D721Med (cell line): ENCODE measurements at regions not wholly inside any gene's neighbourhood (a gene's known extent, or its start where the extent isn't known, plus 50 kb on each side); places are given as distances from the start of the nearest gene placed in this dataset.
"Not testable (repeated sequence)": the region's sequence is repeated elsewhere in the genome, so short reads cannot be mapped to it uniquely, and the experiment has no call there.

Experiments
- DNase-seq: peaks from one replicate; pipeline ENCODE4 v3.0.0; 2011; ENCODE audit warnings: low spot score; ENCODE audit not compliant: insufficient read length
- FAIRE-seq: peaks from 2 replicates; lab custom pipeline; 2011; peaks lifted over from hg19 to GRCh38; lab: Jason Lieb, UNC
- CTCF ChIP-seq: IDR thresholded peaks from 2 replicates; pipeline ENCODE4 v1.5.1; 2012; ENCODE audit warnings: mild to moderate bottlenecking, control low read depth; ENCODE audit not compliant: insufficient read depth; ENCODE audit errors: missing control alignments

GRCh38 chr1:168490306-168490705, 53.5 kb downstream of the XCL2 start:
- DNase-seq (no peak), FAIRE-seq (peak; percentile 58)
- no peak for TF ChIP-seq CTCF

- FAIRE-seq: no peak
- no peak for DNase-seq
- TF ChIP-seq CTCF: no peak
Measured at GRCh38 chr1:168488138-168488537, 55.7 kb downstream of the XCL2 start.

DNA sequence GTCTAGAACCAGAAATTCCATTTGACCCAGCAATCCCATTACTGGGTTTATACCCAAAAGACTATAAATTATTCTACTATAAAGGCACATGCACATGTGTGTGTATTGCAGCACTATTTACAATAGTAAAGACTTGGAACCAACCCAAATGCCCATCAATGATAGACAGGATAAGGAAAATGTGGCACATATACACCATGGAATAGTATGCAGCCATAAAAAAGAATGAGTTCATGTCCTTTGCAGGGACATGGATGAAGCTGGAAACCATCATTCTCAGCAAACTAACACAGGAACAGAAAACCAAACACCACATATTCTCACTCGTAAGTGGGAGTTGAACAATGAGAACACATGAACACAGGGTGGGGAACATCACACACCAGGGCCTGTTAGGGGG, 57.0 kb downstream of the XCL2 start:
- not testable (repeated sequence) for FAIRE-seq, DNase-seq

DNA sequence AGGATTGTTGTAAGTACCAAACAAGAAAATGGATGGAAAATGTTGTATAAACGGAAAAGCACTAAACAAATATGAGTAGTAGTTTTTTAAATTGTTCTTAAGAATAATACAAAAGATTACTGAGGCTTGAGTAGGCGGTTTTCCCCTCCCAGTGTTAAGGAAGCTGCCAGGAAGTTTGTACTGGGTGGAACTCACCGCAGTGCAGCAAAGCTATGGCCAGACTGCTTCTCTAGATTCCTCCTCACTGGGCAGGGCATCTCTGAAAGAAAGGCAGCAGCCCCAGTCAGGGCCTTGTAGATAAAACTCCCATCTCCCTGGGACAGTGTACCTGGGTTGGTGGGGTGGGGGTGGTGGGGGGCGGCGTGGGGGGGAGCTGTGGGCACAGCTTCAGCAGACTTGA, 58.7 kb downstream of the XCL2 start:
- no peak for TF ChIP-seq CTCF
- FAIRE-seq (no peak), DNase-seq (no peak)

GRCh38 chr1:168484083-168484482, 59.7 kb downstream of the XCL2 start:
- no peak for TF ChIP-seq CTCF
- FAIRE-seq: no peak
- no peak for DNase-seq

DNA sequence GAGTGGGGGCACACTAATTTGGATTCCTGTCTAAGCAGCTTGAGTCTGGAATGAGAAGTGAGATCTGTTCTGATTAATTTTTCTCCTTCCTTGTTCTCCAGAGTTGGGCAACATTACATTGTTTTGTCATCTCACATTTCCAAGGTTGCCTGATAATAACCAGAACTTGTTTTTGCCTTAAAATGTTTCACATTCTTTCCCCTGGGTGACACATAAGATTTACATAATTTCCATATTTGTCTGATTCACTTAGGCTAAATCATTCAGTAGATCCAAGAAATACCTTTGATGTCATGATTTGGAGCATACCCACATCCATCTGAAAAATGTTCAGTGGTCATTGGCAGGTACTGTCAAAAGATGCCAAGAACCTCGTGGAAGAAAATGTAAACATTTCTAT, 60.3 kb downstream of the XCL2 start:
- DNase-seq: no peak
- no peak for FAIRE-seq
- no peak for TF ChIP-seq CTCF

DNA sequence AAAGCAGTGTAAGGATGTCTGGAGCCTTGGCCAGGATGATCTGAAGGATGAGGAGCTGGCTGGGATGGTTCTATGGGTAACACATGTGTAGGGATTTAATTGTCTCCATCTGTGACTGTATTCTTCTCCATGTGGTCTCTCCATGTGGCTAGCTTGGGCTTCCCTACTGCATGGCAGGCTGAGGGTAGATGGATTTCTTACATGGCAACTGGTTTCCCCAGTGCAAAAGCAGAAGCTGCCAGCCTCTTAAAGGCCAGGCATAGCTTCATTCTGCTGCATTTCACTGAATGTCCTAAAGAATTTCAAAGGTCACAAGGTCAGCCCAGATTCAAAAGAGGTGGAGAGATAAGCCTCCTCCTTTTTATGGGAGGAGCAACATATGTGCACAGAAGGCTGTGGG, 61.7 kb downstream of the XCL2 start:
- no peak for TF ChIP-seq CTCF
- FAIRE-seq (no peak), DNase-seq (no peak)

- no peak for TF ChIP-seq CTCF
- no peak for DNase-seq
- no peak for FAIRE-seq
Measured at GRCh38 chr1:168481586-168481985, 62.2 kb downstream of the XCL2 start.
